GM19238 (cell line): ENCODE measurements at regions not wholly inside any gene's neighbourhood (a gene's known extent, or its start where the extent isn't known, plus 50 kb on each side); places are given as distances from the start of the nearest gene placed in this dataset.

ENCODE experiments used
- DNase-seq: peaks from one replicate; pipeline ENCODE4 v3.0.0; 2011; ENCODE audit warnings: low spot score; ENCODE audit not compliant: insufficient read length

GRCh38 chr2:37864217-37864616 is 60.9 kb upstream of the RMDN2 start:
- DNase-seq, result no peak

- no peak for DNase-seq
These were observed 59.4 kb upstream of the RMDN2 start for GRCh38 chr2:37865640-37866039.

- no peak for DNase-seq
These were observed 58.7 kb upstream of the RMDN2 start for GRCh38 chr2:37866171-37866934.

GRCh38 chr2:37867166-37867565 is 57.9 kb upstream of the RMDN2 start:
- DNase-seq, result no peak

GRCh38 chr2:37868866-37869265 is 56.2 kb upstream of the RMDN2 start:
- no peak for DNase-seq

GRCh38 chr2:37869304-37869703 is 55.8 kb upstream of the RMDN2 start:
- no peak for DNase-seq

- no peak for DNase-seq
These were observed 55.3 kb upstream of the RMDN2 start for GRCh38 chr2:37869771-37870170.

- DNase-seq, result no peak
These were observed 54.3 kb upstream of the RMDN2 start for GRCh38 chr2:37870829-37871228.

- DNase-seq, result no peak
These were observed 53.5 kb upstream of the RMDN2 start for GRCh38 chr2:37871456-37872191.

- DNase-seq, result no peak
These were observed 52.8 kb upstream of the RMDN2 start for GRCh38 chr2:37872192-37872750.

GRCh38 chr2:37873229-37873628 is 51.9 kb upstream of the RMDN2 start:
- DNase-seq, result no peak

- no peak for DNase-seq
These were observed 51.2 kb upstream of the RMDN2 start for GRCh38 chr2:37873749-37874330.

- no peak for DNase-seq
These were observed 50.6 kb upstream of the RMDN2 start for GRCh38 chr2:37874470-37874869.
